H1 (cell line): ENCODE measurements at regions not wholly inside any gene's neighbourhood (a gene's known extent, or its start where the extent isn't known, plus 50 kb on each side); places are given as distances from the start of the nearest gene placed in this dataset.

ENCODE experiments used
- CBX8 ChIP-seq: fragments of 300-800, 300-1000 bp; sonication (generic); IDR thresholded peaks from 2 replicates; pipeline ENCODE4 v1.7.1; 2016; ENCODE audit warnings: low read depth, low read length, borderline replicate concordance
- TF ChIP-seq, protein P1 (sequence below): IDR thresholded peaks from 2 replicates; pipeline ENCODE4 v1.6.1; 2012; ENCODE audit warnings: low read length, inconsistent platforms

DNA sequence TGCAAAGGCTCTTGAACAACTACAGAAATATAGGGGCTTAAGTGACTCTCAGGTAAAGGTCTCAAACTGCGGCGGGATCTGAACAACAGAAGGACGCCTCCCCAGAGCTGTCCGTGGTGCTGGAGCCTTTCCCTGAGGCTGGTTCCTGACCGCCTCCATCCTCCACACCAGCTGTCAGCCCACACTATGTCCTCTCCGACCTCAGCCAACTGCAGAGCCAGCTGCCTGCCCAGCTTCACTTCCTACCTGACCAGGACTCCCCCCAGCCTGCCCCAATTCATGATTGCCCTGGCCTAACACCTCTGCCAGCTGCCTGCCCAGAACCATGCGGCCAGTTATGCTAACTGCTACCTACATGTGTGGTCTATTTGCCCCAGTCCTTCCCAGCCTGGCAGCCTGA lies 63.6 kb upstream of the ZC3H12A start (continued):
- TF ChIP-seq, protein P1, sequence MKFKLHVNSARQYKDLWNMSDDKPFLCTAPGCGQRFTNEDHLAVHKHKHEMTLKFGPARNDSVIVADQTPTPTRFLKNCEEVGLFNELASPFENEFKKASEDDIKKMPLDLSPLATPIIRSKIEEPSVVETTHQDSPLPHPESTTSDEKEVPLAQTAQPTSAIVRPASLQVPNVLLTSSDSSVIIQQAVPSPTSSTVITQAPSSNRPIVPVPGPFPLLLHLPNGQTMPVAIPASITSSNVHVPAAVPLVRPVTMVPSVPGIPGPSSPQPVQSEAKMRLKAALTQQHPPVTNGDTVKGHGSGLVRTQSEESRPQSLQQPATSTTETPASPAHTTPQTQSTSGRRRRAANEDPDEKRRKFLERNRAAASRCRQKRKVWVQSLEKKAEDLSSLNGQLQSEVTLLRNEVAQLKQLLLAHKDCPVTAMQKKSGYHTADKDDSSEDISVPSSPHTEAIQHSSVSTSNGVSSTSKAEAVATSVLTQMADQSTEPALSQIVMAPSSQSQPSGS: no peak
- no peak for TF ChIP-seq CBX8
